ENCODE measurements at regions not wholly inside any gene's neighbourhood (a gene's known extent, or its start where the extent isn't known, plus 50 kb on each side); places are given as distances from the start of the nearest gene placed in this dataset.
A peak's percentile ranks its signal among the peaks of the same experiment; 100 is the strongest.

DNA sequence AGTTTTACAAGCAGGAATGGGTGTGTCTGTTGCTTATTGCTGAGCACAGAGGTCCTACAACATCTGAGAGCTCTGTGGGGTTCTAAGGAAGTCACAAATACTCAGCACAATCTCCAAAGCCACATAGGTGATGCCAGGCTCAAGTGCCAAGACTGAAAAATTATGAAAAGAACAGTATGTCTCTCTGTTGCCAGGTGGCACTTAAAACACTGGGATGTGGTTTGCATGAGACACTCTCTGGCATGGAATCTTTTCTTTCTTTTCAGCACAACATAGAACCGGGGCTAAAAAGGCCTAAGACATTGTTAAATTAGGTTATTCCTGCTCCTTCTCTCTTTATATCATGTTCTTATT, 127.3 kb upstream of the PRICKLE2 start:
- in situ Hi-C loops (cut with MboI; ENCODE audit: low pct_unique_long_range_greater_than_20kb, low sequenced_read_pairs, unreplicated experiment) = no loop called here
- TF ChIP-seq, protein P1, sequence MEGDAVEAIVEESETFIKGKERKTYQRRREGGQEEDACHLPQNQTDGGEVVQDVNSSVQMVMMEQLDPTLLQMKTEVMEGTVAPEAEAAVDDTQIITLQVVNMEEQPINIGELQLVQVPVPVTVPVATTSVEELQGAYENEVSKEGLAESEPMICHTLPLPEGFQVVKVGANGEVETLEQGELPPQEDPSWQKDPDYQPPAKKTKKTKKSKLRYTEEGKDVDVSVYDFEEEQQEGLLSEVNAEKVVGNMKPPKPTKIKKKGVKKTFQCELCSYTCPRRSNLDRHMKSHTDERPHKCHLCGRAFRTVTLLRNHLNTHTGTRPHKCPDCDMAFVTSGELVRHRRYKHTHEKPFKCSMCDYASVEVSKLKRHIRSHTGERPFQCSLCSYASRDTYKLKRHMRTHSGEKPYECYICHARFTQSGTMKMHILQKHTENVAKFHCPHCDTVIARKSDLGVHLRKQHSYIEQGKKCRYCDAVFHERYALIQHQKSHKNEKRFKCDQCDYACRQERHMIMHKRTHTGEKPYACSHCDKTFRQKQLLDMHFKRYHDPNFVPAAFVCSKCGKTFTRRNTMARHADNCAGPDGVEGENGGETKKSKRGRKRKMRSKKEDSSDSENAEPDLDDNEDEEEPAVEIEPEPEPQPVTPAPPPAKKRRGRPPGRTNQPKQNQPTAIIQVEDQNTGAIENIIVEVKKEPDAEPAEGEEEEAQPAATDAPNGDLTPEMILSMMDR (IDR thresholded peaks at IDR 0.05; ENCODE audit: extremely low read depth, insufficient read depth, missing control alignments) = no peak

DNA sequence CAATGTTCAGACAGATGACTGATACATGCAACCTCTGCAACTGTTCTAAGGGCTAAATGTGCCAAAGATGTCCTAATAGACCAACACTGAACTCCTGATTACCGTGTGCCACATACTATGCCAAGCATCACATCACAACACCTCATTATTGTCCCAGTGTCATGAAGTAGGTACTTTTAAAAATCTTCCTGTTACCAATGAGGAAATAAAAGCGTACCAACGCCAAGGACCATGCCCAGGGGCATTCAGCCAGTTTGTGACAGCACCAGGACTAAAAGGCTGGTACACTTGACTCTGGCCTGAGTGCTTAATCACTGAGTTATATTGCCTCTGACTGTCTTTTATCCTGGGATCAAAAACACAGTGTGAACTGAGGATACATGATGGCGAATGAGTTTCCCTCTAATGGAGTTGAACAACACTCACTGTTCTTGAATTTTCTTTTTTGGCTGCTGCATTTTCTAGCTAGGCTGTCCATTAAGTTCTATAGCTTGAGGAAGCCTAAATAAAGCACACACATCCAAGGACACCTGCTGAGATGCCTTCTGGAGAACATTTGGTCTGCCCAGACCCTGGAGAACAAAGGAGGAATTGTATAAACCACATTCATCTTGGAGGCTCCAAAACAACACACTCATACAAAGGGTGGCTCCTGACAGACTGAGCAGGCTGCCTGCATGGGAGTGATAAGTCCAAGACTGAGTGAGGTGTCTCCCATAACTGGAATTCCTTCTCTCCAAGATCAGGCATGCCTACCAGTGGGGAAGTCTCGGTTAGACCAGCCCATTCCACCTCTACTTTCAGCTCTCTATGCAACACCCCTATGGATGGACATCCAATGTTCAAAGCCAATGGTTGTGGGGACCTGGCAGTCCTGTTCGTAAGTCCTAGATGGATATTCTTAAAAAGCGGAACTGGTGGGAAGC, 126.7 kb upstream of the PRICKLE2 start:
- in situ Hi-C loops (cut with MboI; ENCODE audit: low pct_unique_long_range_greater_than_20kb, low sequenced_read_pairs, unreplicated experiment) = no loop called here
- TF ChIP-seq, protein P1 (IDR thresholded peaks at IDR 0.05; ENCODE audit: extremely low read depth, insufficient read depth, missing control alignments) = no peak
- DNase-seq (ENCODE audit: low spot score) = no peak

More for the DNA sequence above, 127.3 kb upstream of the PRICKLE2 start:
- no peak for DNase-seq (ENCODE audit: low spot score)

DNA sequence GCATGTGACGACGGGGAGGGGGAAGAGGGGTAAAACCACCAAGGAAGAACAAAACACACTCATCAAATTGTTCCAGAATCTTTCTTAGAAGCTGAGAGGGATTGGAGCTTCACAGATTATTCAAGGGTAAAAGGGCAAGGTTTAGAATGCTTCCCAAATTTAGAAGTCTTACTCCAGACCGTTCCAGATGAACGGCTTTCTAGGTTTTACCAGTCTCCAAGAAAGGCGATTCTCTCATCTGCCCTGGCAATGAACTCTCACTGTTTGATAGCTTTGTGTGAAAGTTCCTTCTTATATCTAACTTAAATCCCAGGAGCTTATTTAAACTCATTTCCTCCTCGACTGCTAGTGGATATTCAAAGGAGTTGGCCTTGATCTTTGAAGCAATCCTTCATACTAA, 124.3 kb upstream of the PRICKLE2 start:
- TF ChIP-seq, protein P1 (IDR thresholded peaks at IDR 0.05; ENCODE audit: extremely low read depth, insufficient read depth, missing control alignments) = no peak
- no peak for DNase-seq (ENCODE audit: low spot score)
- in situ Hi-C loops (cut with MboI; ENCODE audit: low pct_unique_long_range_greater_than_20kb, low sequenced_read_pairs, unreplicated experiment) = no loop called here

DNA sequence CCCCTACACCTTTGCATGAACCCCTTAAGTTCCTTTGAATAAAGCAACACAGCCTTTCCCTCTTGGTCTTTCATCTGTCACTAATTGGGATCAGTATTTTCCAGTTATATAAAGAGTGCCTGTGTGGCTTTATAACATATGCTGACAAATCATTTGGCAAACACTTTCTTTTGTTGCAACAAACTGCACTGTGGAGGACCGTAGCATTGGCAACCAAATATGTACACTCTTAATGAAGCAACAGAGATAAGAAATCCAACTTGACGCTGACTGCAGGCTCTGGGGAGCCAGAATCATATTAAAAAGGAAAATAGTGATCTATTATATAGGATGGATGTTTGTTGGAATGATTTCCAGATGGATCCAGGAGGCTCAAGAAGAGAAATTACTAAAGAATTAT, 120.1 kb upstream of the PRICKLE2 start:
- TF ChIP-seq, protein P1 (IDR thresholded peaks at IDR 0.05; ENCODE audit: extremely low read depth, insufficient read depth, missing control alignments) = no peak
- no peak for DNase-seq (ENCODE audit: low spot score)
- in situ Hi-C loops (cut with MboI; ENCODE audit: low pct_unique_long_range_greater_than_20kb, low sequenced_read_pairs, unreplicated experiment) = no loop called here

DNA sequence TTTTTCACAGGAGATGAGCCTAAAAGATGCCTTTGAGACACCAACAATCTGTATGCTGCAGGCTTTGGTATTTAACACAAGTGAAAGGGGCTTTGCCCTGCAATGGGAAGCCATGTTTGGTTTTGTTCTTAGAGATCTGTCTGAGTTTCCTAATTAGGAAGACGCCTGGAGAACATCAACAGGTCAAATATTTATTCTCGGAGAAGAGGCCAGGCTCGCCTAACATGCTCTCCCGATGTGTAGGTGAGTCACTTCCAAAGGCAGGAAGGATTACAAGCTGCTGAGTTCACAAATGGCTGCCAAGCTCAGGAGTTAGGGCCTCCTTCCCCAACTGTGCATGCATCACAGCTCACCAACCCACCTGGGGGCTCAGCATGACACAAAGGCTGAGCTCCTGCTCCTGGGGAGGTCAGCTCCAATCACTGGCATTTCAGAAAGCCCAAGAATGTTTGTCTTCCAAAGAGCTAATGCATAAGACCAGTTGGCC, 119.5 kb upstream of the PRICKLE2 start:
- in situ Hi-C loops (cut with MboI; ENCODE audit: low pct_unique_long_range_greater_than_20kb, low sequenced_read_pairs, unreplicated experiment) = no loop called here
- TF ChIP-seq, protein P1 (IDR thresholded peaks at IDR 0.05; ENCODE audit: extremely low read depth, insufficient read depth, missing control alignments) = no peak
- DNase-seq (ENCODE audit: low spot score) = no peak

DNA sequence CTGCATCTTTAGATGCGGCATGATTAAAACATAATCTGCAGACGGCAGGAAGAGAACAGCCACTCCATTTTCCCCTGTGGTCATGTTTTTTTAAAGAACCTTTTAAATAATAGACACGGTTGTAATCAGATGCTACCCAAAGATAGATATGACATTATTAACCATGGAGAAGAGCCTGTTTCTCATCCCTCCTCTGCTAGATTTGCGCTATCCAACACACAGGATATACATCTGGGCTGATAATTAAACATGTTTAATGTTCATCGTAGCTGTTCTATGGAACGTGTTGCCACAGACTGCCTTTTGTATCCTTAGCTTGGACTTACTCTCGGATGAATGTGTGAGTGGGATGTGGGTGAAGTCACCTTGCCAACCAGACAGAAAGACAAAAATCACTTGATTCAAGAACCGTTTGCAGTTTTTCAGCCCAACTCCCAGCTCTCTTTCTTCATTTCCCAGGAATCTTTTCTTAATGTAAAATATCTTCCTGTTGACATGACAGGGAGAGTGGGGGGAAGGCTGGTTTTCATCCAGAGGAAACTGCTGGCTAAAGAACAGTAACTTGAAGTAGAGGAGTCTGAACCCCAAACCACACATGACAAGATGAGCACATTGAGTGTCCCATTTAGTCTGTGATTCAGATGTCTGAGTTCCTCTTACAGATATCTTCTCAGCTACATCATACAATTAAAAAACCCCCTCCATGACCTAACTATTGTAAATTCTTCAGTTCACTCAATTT, 118.6 kb upstream of the PRICKLE2 start:
- in situ Hi-C loops (cut with MboI; ENCODE audit: low pct_unique_long_range_greater_than_20kb, low sequenced_read_pairs, unreplicated experiment) = no loop called here
- TF ChIP-seq, protein P1 (IDR thresholded peaks at IDR 0.05; ENCODE audit: extremely low read depth, insufficient read depth, missing control alignments) = no peak
- DNase-seq (ENCODE audit: low spot score) = peak; percentile 12
